ENCODE measurements at regions not wholly inside any gene's neighbourhood (a gene's known extent, or its start where the extent isn't known, plus 50 kb on each side); places are given as distances from the start of the nearest gene placed in this dataset.

DNA sequence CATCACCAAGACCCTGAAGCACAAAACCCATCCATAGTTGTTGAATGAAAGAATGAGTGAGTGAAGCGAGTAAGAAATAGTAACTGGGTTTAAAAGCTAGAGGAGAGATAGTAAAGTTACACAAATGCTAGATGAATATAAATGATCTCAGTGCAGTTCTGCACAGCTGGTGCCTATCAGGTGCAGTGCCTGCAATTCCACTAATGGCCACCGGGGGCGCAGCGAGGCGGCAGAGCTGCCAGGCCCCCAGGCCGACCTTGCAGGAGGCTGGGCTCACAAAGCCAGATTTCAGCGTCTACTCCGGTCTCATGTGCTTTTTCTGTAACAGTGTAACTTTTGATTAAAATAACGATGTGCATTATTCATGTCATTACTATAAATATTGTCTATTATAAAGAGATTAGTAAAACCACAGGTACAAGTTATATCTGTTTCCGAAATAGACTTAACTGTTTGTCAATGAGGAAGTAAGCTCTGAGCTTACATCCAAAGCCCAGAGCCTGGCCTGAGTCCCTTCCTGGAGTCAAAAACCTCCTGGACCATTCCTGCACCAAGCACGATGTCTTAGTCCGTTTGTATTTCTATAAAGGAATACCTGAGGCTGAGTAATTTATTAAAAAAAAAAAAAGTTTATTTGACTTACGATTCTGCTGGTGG is 477.6 kb downstream of the NPHP4 start:
- DNase-seq, result peak; percentile 50

- DNase-seq, result no peak
Observed at GRCh38 chr1:5513846-5514526, 478.2 kb downstream of the NPHP4 start.

DNA sequence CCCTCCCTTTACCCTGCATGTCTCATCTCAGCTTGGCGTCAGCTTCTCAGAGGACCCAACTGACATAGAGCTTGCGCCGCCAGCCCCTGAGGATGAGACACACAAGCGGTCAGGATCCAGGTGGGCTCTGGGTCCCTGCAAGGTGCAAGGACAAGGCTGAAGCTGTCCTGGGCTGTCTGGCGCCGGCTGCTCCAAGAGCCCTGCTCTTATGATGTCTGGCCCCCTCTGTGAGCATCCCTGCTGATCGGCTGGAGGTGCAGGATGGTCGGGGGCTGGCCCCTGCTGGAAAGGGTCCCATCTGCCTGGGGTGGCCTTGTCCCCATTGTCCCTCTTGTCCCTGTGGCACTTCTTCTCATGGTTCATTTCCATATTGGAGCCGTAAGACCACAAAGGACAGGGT is 479.0 kb downstream of the NPHP4 start:
- no peak for DNase-seq

- no peak for DNase-seq
Observed at GRCh38 chr1:5511381-5512097, 480.7 kb downstream of the NPHP4 start.

DNA sequence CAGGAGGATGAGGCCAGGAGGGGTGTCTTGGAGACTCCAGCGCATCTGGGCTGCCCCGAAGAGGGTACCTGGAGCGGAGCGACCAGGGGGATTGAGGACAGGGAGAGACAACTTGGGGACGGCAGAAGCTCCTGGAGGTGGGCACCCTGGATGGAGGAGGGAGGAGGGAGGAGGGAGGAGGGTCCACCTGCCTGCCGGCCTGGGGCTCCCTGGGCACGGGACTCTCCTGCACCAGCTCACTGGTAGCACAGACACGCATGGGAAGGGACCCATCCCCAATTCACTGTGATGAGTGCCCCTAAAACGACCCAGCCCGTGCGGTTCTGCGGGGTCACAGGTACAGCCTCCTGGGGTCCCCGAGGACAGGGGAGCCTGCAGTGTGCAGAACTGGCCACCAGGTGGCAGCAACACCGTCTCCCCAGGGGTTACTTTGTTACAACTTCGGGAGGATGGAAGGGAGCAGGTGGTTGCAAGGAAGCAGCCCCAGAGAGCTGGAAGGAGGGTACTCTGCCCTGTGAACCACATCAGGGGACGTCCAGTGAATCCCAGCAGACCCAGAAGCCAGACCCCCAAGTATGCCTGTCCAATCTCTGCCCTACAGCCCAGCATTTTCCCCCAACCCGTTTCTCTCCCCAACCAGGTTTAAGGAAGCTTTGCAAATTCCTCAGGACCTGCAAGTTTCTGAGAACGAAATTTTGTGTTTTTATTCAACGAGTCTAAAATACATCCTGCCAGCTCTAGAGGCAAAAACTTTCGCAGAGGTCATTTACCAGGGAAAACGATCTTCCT is 482.4 kb downstream of the NPHP4 start:
- peak; percentile 51 for DNase-seq

DNA sequence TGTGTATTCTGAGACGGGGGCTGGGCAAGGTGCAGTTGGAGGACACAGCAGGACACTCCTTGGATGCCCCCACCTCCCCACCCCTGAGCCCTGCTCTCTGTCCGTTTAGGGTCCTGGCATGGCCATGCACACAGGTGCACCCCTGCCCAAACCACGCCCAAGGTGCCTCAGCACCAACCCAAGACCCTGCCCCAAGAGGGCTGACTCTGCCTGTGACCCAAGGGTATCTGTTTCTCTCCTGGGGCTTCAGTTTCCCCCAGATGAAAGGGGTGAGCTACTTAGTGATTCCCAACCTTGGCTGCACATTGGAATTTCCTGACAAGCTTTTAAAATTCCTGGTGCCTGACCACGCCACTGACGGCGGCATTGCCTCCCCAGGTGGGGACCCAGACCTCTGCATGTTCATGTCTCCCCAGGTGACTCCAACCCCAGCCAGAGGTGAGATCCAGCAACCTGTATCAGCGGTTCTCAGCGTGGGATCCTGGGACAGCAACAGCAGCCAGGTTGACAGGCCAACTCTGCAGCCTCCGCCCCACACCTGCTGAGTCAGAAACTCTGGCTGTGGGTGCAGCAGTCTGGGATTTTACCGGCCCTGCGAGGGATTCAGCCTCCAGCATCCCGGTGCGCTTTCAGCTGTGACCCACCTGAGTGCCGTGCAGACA is 483.4 kb downstream of the NPHP4 start:
- no peak for DNase-seq

GRCh38 chr1:5507340-5507739 is 484.9 kb downstream of the NPHP4 start:
- DNase-seq, result no peak

GRCh38 chr1:5506634-5507033 is 485.6 kb downstream of the NPHP4 start:
- DNase-seq, result no peak

DNA sequence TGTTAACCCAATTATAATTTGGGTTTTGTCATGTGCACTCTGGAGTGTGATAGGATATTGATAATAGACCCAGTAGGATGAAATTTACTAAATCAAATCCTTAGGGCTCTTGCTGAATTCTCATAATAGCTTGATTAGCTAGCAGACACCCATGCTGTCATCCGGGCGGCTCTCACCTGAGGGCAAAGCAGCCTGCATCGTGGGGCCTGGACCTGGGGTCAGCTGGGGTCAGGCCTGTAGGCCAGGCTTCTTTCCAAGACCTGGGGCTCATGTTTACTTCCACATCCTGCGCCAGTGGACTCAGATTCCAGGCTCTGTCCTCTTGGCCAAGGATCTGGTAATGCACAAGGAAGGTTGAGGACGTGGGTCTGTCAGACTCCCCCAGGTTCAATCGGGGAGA is 486.3 kb downstream of the NPHP4 start:
- DNase-seq, result no peak

DNA sequence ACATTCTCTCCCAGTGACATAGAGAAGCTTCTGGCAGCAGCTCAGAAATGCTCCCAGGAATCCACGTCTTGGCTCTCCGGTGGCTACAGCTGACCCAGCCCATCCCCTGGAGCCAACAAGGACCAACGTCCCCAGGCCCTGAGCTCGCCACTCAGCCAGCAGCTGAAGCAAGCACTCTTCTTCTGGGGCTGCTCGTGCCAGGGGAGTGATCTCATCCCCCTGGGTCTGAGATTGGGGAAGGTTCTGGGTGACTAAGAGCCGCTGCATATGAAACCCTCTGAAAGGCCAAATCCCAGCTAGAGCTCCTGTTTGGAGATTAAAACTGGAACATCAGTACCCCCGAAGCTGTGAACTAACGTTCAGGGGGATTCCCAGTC is 487.9 kb downstream of the NPHP4 start:
- DNase-seq, result no peak

DNA sequence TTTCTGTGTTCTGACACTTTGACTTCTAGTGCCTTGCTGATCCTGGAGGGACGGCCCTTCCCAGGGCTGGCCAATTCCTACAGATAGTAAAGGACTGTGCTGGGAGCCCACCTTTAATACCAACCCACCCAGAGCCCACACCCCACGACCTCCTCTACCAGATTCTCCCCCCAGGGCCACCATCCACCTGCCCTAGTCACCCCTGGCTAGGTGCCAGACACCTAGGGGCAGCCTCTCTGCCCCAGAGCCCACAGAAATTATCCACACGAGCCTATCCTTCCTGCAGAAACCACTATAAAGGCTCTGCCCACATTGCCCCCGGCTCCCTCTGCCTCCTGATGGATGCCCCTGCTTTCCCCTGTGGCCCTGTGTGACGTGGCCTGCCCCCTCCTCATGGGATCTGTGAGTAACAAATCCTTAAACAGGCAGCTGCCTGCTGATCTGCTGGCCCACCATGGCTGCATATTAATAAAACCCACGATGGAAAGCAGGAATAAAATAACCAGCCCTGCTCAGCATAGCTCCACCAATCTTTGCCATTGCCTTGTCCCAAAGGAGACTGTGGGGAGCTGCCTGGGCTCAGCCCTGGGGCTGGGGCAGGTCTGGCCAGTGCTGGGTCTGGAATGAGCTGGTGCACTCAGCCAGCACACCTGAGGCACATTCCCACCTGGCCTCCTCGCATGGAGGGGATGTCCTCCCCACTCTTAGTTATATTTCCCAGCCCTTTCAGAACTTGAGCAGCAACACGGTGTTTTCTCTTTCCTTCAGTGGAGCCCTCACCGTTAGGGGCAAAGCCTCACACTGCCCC is 488.5 kb downstream of the NPHP4 start:
- DNase-seq, result no peak

- DNase-seq, result no peak
Observed at GRCh38 chr1:5502311-5503194, 489.7 kb downstream of the NPHP4 start.

DNA sequence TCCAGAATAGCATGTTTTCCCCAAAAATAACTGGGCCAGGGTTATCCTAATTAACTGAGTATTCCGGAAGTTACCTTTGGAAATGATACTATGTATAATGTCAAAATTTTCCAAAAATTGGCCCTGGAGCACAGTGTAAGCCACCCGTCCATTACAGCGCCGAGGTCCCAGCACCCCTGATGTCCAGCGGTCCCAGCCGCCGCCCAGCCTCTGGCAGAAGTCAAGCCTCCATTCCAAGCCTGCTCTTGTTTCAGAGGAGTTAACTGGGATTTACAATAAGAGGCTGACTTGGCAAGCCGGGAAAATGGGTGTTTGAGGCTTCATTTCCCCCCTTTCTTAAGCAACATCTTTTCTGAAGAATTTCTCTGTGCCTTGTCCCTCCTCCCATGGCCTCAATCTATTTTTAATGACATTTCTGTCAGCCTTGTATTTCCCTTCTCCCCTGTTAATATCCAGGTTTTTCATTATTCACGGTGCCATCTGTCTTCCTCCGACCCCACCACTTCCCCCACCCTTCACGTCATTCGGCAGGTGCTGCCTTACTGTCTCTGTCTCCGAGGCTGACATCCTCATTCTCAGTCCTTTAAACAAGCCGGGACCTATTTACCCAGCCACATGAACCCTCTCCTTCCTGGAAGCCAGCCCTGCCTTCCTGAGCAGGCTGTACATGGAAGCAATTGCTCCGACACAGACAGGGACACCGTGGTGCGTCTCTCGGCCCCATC is 490.9 kb downstream of the NPHP4 start:
- no peak for DNase-seq

DNA sequence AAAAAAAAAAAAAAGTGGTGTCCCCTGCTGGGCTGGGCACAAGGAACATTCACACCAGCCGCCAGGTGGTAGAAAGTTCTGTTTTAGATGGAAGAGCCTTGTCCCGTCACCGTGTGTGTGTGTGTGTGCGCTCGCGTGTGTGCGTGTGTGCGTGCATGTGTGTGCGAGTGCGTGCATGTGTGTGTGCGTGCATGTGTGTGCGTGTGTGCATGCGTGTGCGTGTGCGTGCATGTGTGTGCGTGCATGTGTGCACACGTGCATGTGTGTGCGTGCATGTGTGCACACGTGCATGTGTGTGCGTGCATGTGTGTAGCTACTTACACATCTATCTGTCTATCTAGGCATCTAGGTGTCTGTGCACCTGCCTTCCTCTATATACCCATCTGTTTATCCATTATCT is 491.7 kb downstream of the NPHP4 start:
- DNase-seq, result no peak

DNA sequence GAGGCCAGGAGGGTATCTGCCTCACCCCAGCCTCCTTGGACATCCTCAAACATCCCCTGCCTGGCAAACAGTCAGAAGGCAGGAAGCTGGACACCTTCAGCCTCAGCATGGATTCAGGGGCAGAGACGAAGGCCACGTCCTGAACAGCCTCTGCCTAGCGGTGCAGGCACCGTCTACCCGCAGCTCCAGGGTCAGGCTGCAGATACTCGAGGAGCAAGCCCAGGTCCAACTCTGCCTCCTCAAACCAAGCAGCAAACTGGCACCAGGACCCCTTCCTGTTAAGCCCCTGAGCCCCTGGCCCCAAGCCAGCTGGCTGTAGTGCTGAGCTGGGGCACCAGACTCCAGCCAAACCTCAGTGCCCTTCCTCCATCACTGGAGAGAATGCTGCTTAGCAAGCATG is 494.7 kb downstream of the NPHP4 start:
- no peak for DNase-seq

- no peak for DNase-seq
Observed at GRCh38 chr1:5495596-5496410, 496.4 kb downstream of the NPHP4 start.

DNA sequence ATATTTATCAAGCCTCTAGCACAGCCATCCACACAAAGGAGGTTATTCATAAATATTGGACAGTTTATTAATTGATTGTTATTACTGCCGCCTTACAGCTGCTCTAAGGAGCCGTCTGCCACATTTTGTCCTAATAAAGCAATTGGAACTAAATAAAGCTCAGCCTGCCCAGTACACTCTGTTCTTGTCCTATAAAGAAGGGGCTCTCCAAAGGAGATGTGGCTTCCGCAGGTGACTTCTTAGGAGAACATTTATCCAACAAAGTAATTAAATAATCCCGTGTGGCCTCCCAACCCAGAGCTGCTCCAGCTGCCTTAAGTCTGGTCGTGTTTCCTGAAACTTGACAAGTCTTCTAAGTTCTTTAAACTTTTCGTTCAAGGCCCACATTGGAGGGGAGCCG is 497.7 kb downstream of the NPHP4 start:
- no peak for DNase-seq

DNA sequence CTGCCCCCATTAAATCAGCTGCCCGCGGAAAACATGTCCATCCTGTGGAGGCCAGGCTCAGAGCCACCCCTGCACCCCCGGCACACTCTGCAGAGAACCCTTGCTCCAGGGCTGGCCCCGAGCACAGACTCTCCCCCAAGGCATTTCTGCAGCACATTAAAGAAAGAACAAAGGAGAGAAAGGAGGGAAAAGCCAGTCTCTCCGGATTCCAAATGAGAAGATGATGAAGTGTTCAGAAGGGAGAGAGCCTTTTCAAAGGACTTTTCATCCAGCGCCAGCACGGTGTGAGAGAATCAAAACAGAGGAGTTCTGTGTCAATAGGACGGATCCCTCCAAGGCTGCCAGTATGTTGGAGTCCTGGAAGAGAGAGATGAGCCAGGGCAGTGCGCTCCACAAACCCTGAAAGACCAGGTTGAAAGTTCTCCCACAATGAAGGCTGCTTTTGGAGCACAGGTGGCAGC is 498.3 kb downstream of the NPHP4 start:
- no peak for DNase-seq

DNA sequence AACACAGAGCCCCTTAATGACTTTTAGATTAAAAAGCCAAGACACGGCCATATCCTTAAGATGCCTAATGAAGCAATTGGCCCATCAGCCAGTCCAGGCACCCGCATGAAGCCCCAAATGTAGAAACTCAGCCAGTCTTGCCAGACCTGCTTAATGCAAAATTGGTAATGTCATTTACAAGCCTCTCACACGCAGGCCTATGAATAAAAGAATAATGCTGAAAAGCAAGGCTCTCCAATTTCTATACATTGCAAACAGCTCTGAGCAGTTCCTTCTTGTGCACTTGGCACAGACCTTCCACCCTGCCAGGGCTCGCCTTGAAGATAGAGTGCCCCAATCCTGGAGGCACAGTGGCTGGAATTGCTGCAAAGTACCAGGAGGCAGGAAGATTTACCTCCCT is 498.9 kb downstream of the NPHP4 start:
- no peak for DNase-seq
